Hematopoietic multipotent progenitor cell treated with erythropoietin and hydrocortisone succinate and interleukin-3 and kit ligand, for 15 days (in vitro differentiated cells): ENCODE measurements at regions not wholly inside any gene's neighbourhood (a gene's known extent, or its start where the extent isn't known, plus 50 kb on each side); places are given as distances from the start of the nearest gene placed in this dataset.
"Not testable (repeated sequence)": the region's sequence is repeated elsewhere in the genome, so short reads cannot be mapped to it uniquely, and the experiment has no call there.

ENCODE experiments used
- DNase-seq: peaks from one replicate; pipeline ENCODE4 v3.0.0-alpha.2; 2015; ENCODE audit warnings: low spot score

- no peak for DNase-seq
Observed at GRCh38 chr3:15903759-15904720, 106.3 kb upstream of the ANKRD28 start.

- DNase-seq, result no peak
Observed at GRCh38 chr3:15905041-15905440, 107.3 kb upstream of the ANKRD28 start.

GRCh38 chr3:15907403-15907802 is 109.6 kb upstream of the ANKRD28 start:
- DNase-seq, result not testable (repeated sequence)

- no peak for DNase-seq
Observed at GRCh38 chr3:15918988-15919387, 121.2 kb upstream of the ANKRD28 start.

GRCh38 chr3:15919971-15920370 is 122.2 kb upstream of the ANKRD28 start:
- DNase-seq, result no peak

GRCh38 chr3:15923640-15924405 is 126.0 kb upstream of the ANKRD28 start:
- DNase-seq, result no peak

- no peak for DNase-seq
Observed at GRCh38 chr3:15924914-15925313, 127.1 kb upstream of the ANKRD28 start.

GRCh38 chr3:15926871-15927270 is 129.1 kb upstream of the ANKRD28 start:
- no peak for DNase-seq

- DNase-seq, result no peak
Observed at GRCh38 chr3:15927969-15928368, 130.2 kb upstream of the ANKRD28 start.

- DNase-seq, result no peak
Observed at GRCh38 chr3:15929944-15930571, 132.3 kb upstream of the ANKRD28 start.

- DNase-seq, result no peak
Observed at GRCh38 chr3:15932348-15933300, 134.8 kb upstream of the ANKRD28 start.

- no peak for DNase-seq
Observed at GRCh38 chr3:15933439-15934139, 135.8 kb upstream of the ANKRD28 start.

GRCh38 chr3:15934389-15935195 is 136.8 kb upstream of the ANKRD28 start:
- DNase-seq, result no peak

GRCh38 chr3:15936312-15936711 is 138.5 kb upstream of the ANKRD28 start:
- no peak for DNase-seq

- DNase-seq, result no peak
Observed at GRCh38 chr3:15940641-15941040, 142.9 kb upstream of the ANKRD28 start.

- not testable (repeated sequence) for DNase-seq
Observed at GRCh38 chr3:15941457-15941856, 143.7 kb upstream of the ANKRD28 start.

GRCh38 chr3:15941958-15942357 is 144.2 kb upstream of the ANKRD28 start:
- no peak for DNase-seq

GRCh38 chr3:15942462-15942861 is 144.7 kb upstream of the ANKRD28 start:
- DNase-seq, result no peak

- DNase-seq, result no peak
Observed at GRCh38 chr3:15942936-15943335, 145.2 kb upstream of the ANKRD28 start.

- DNase-seq, result no peak
Observed at GRCh38 chr3:15948388-15948787, 150.6 kb upstream of the ANKRD28 start.
